Glomerular visceral epithelial cell (primary cell): ENCODE measurements at regions not wholly inside any gene's neighbourhood (a gene's known extent, or its start where the extent isn't known, plus 50 kb on each side); places are given as distances from the start of the nearest gene placed in this dataset.

Source experiments
- DNase-seq: peaks from one replicate; pipeline ENCODE4 v3.0.0-alpha.2; 2016; ENCODE audit errors: extremely low spot score

DNA sequence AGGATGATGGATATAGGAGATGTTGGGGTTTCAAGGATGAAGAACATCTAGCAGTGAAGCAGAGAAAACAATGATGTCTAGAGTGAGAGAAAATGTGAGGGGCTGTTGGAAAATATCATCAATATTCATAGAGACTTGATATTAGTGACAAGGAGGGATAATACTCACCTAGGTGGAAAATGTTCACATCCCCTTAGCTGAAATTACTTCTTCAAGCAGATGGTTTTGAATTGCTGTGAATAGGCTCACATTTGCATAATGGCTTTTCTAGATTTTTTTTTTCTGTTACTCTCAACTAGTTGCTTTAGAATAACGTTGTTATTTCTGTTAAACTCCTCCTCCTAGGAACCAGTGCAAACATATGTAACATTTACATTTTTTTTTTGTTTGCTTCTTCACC is 61.6 kb upstream of the MAP1B start:
- no peak for DNase-seq

DNA sequence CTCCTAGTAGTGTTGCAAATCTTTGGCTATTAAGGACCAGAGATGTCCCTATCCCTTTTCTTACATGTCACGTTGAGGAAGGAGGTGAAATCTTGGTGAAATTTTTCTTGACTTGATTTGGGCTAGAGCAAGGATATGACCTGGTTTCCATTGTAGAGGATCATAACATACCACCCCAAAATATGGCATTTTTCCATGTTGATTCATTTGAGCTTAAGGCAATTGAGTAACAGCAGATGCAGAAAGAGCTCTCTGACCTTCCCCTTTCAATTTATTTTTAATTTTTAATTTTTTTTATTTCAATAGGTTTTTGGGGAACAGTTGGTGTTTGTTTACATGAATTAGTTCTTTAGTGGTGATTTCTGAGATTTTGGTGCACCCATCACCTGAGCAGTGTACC is 61.2 kb upstream of the MAP1B start:
- no peak for DNase-seq

DNA sequence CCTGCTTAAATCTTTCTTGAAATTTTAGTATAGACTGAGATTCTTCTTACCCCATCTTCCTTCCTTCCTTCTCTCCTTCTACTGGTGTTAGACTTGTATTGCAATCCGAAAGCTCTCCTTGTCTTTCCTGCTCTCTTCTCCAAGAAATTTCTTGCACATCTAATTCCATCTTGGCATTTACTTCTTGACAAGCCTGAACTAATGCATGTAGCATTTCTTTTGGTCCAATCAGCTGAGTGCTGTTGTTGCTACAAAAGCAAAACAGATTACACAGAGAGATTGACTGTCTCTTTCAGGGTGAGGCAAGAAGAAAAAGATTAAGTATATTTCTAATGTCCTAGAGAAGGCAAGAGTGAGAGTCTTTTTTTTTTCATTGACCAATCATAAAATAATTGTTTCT is 51.6 kb upstream of the MAP1B start:
- no peak for DNase-seq
